Calu3 (cell line): ENCODE measurements at regions not wholly inside any gene's neighbourhood (a gene's known extent, or its start where the extent isn't known, plus 50 kb on each side); places are given as distances from the start of the nearest gene placed in this dataset.

Experiments used
- BruUV-seq: library from RNA; stranded (reverse); fragments of 400-500 nt; replicated peaks from 2 replicates; lab custom pipeline; 2021; lab: Mats Ljungman, UMichigan
- CTCF ChIA-PET: fragments of 300-600 bp; sonication (Branson Sonifier 250); formaldehyde crosslinking; loops from one replicate; lab custom pipeline; 2022; ENCODE audit warnings: antibody characterized with exemption; lab: Charles Lee
- DNase-seq: peaks from one replicate; pipeline ENCODE4 v3.0.0; 2022
- H3K27ac Mint-ChIP-seq: one replicate; pipeline ENCODE4 v1.8.0; 2022; ENCODE audit warnings: mixed read lengths; ENCODE audit not compliant: unreplicated experiment
- H3K27me3 Mint-ChIP-seq: one replicate; pipeline ENCODE4 v1.8.0; 2022; ENCODE audit warnings: mixed read lengths; ENCODE audit not compliant: unreplicated experiment
- H3K36me3 Mint-ChIP-seq: one replicate; pipeline ENCODE4 v1.8.0; 2022; ENCODE audit warnings: mild to moderate bottlenecking, moderate library complexity, mixed read lengths; ENCODE audit not compliant: insufficient read depth, unreplicated experiment
- H3K4me1 Mint-ChIP-seq: one replicate; pipeline ENCODE4 v1.8.0; 2022; ENCODE audit warnings: mild to moderate bottlenecking, low read depth, mixed read lengths; ENCODE audit not compliant: unreplicated experiment
- H3K4me3 Mint-ChIP-seq: one replicate; pipeline ENCODE4 v1.8.0; 2022; ENCODE audit warnings: mild to moderate bottlenecking, low read depth, moderate library complexity, mixed read lengths; ENCODE audit not compliant: unreplicated experiment
- H3K9me3 Mint-ChIP-seq: one replicate; pipeline ENCODE4 v1.8.0; 2022; ENCODE audit warnings: low read depth, mixed read lengths; ENCODE audit not compliant: unreplicated experiment
- CTCF ChIP-seq: fragments of 200-600 bp; IDR thresholded peaks from one replicate; pipeline ENCODE4 v1.8.0; 2022; ENCODE audit warnings: antibody characterized with exemption; ENCODE audit not compliant: unreplicated experiment
- intact Hi-C: fragments of 100-400 bp; cut with micrococcal nuclease; formaldehyde crosslinking; loops from one replicate; pipeline ENCODE4 v1.10.0; 2022; ENCODE audit not compliant: unreplicated experiment

GRCh38 chr1:30277911-30278310 is 445.5 kb downstream of the MATN1 start:
- intact Hi-C loops, result no loop called here
- Mint-ChIP-seq H3K27me3 (peaks cover 85% of the 10 kb centered on the region), H3K4me1 (no peaks in the 10 kb centered on the region), H3K36me3 (no peaks in the 10 kb centered on the region), H3K4me3 (no peak overlapping the region), H3K9me3 (no peaks in the 10 kb centered on the region), H3K27ac (no peak overlapping the region)
- no peak for DNase-seq
- BruUV-seq, result no TSS peak
- CTCF ChIA-PET, result interaction anchor here (0.6 to 0.7 kb wide), 2 partner anchors 518 to 592 kb away, joined by 3 to 7 read pairs; no protein-coding TSS in a partner anchor
- no peak for TF ChIP-seq CTCF

- TF ChIP-seq CTCF, result no peak
- H3K4me3 Mint-ChIP-seq, result no peak overlapping the region
- DNase-seq, result no peak
- intact Hi-C loops, result no loop called here
- no peaks in the 10 kb centered on the region for H3K36me3 Mint-ChIP-seq
- H3K4me1 Mint-ChIP-seq, result no peaks in the 10 kb centered on the region
- H3K9me3 Mint-ChIP-seq, result no peaks in the 10 kb centered on the region
- CTCF ChIA-PET, result interaction anchor here (0.6 kb wide), 1 partner anchor 518 kb away, joined by 7 read pairs; no protein-coding TSS in a partner anchor
- H3K27ac Mint-ChIP-seq, result no peak overlapping the region
- no TSS peak for BruUV-seq
- H3K27me3 Mint-ChIP-seq, result peaks cover 85% of the 10 kb centered on the region
These were observed 446.0 kb downstream of the MATN1 start for GRCh38 chr1:30277415-30277814.

- H3K27me3 Mint-ChIP-seq, result peaks cover 85% of the 10 kb centered on the region
These were observed 447.2 kb downstream of the MATN1 start for GRCh38 chr1:30275926-30276764.

GRCh38 chr1:30274976-30275621 is 448.3 kb downstream of the MATN1 start:
- Mint-ChIP-seq H3K9me3 (no peaks in the 10 kb centered on the region), H3K27me3 (peaks cover 85% of the 10 kb centered on the region), H3K4me3 (no peak overlapping the region), H3K4me1 (no peaks in the 10 kb centered on the region), H3K27ac (no peak overlapping the region), H3K36me3 (no peaks in the 10 kb centered on the region)
- no TSS peak for BruUV-seq
- no peak for TF ChIP-seq CTCF
- no peak for DNase-seq
- CTCF ChIA-PET, result no interaction called here
- intact Hi-C loops, result no loop called here

More at GRCh38 chr1:30275926-30276764, 447.2 kb downstream of the MATN1 start:
- Mint-ChIP-seq H3K4me1 (no peaks in the 10 kb centered on the region), H3K4me3 (no peak overlapping the region), H3K36me3 (no peaks in the 10 kb centered on the region), H3K9me3 (no peaks in the 10 kb centered on the region), H3K27ac (no peak overlapping the region)
- no peak for TF ChIP-seq CTCF
- no peak for DNase-seq
- no TSS peak for BruUV-seq
- intact Hi-C loops, result no loop called here
- CTCF ChIA-PET, result no interaction called here
